Thyroid gland (tissue), 4 donors: ENCODE measurements at regions not wholly inside any gene's neighbourhood (a gene's known extent, or its start where the extent isn't known, plus 50 kb on each side); places are given as distances from the start of the nearest gene placed in this dataset.

Experiments used
- DNase-seq, 2 donors: peaks; one replicate each; pipeline ENCODE4 v3.0.0-alpha.2; 2019
- H3K27ac ChIP-seq, 3 donors: fragments of 200-600 bp; sonication (generic); 1 replicate in 2 of 3; 2 replicates in 1 of 3; pipeline ENCODE4 v1.5.1; 2016 to 2019; ENCODE audit warnings: mild to moderate bottlenecking in 1 of 3, moderate library complexity in 1 of 3
- H3K27me3 ChIP-seq: fragments of 200-600 bp; sonication (generic); one replicate; pipeline ENCODE4 v1.5.1; 2019
- H3K36me3 ChIP-seq, 2 donors: fragments of 200-600 bp; sonication (generic); one replicate each; pipeline ENCODE4 v1.5.1; 2016 to 2019
- H3K4me1 ChIP-seq, 2 donors: fragments of 200-600 bp; sonication (generic); one replicate each; pipeline ENCODE4 v1.5.1; 2017 to 2019
- H3K4me3 ChIP-seq, 3 donors: fragments of 200-600 bp; sonication (generic); replicated peaks in 1 of 3; 1 replicate in 2 of 3; 2 replicates in 1 of 3; pipeline ENCODE4 v1.5.1; 2016; ENCODE audit warnings: mild to moderate bottlenecking in 1 of 3
- H3K9me3 ChIP-seq: fragments of 200-600 bp; sonication (generic); one replicate; pipeline ENCODE4 v1.5.1; 2017
- POLR2A ChIP-seq, 2 donors: fragments of 450-650 bp; IDR thresholded peaks; one replicate each; pipeline ENCODE4 v1.6.1; 2017; ENCODE audit warnings: antibody characterized with exemption in 2 of 2, mild to moderate bottlenecking in 2 of 2, moderate library complexity in 1 of 2
- WGBS, 2 donors: methylation state at CpG; one replicate each; pipeline ENCODE4 v1.1.5; 2017; 5-methylcytosine and 5-hydroxymethylcytosine counted together
- intact Hi-C: fragments of 100-400 bp; cut with DNase I; formaldehyde crosslinking; loops from one replicate; pipeline ENCODE4 v1.15.1; 2023
- TF ChIP-seq, protein P1 (sequence below), 6 experiments: fragments of 200-600 bp in 3 of 6; fragments of 450-650 bp in 3 of 6; sonication (generic) in 3 of 6; IDR thresholded peaks; one replicate each; pipeline ENCODE4 v1.5.1; 2016 to 2019; ENCODE audit warnings: antibody characterized with exemption in 6 of 6, mild to moderate bottlenecking in 2 of 6, inconsistent platforms in 1 of 6, moderate library complexity in 1 of 6

DNA sequence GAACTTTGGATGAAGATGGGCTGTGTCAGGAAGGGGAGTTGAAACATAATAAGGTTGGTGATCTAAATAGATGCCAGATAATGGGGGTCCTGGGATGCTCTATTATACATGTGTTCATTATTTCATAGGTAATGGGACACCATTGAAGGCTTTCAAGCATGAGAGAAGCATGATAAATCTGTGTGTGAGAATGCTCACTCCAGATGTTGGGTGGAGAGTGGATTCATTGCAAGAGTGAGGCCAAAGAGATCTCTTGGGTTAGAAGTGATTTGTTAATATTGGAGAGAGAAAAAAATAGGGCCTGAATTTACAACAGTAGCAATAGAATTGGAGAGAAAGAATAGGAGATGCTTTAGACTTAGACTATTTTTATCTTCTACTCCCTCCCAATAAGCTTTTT, 321.3 kb downstream of the SAMD5 start:
- Histone ChIP-seq H3K9me3 (no peaks in the 10 kb centered on the region), H3K4me3 (no peak overlapping the region), H3K27ac (no peak overlapping the region), H3K27me3 (no peaks in the 10 kb centered on the region), H3K36me3 (no peaks in the 10 kb centered on the region), H3K4me1 (no peaks in the 10 kb centered on the region)
- intact Hi-C loops, result no loop called here
- no peak for DNase-seq
- TF ChIP-seq POLR2A (IDR thresholded peaks at IDR 0.05), result no peak
- TF ChIP-seq, protein P1, sequence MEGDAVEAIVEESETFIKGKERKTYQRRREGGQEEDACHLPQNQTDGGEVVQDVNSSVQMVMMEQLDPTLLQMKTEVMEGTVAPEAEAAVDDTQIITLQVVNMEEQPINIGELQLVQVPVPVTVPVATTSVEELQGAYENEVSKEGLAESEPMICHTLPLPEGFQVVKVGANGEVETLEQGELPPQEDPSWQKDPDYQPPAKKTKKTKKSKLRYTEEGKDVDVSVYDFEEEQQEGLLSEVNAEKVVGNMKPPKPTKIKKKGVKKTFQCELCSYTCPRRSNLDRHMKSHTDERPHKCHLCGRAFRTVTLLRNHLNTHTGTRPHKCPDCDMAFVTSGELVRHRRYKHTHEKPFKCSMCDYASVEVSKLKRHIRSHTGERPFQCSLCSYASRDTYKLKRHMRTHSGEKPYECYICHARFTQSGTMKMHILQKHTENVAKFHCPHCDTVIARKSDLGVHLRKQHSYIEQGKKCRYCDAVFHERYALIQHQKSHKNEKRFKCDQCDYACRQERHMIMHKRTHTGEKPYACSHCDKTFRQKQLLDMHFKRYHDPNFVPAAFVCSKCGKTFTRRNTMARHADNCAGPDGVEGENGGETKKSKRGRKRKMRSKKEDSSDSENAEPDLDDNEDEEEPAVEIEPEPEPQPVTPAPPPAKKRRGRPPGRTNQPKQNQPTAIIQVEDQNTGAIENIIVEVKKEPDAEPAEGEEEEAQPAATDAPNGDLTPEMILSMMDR (IDR thresholded peaks at IDR 0.05), result no peak

DNA sequence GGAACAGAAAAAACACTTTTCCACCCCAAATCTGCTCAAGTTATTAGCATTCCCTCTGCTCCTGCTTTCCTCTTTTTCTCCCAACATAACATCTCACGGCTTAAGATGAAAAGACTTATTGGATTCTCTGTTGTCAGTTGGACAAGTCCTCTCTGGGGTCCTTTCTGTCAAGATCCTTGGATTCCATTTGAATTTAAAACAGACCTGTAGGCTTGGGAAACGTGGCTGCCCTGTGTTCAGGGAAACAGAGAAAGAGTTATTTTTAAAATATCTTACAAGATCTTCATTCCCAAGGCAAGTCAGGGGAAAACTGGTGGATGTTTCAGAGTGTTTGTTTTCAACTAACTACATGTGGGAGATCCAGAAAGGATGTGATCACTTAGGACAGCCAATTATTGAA, 322.9 kb downstream of the SAMD5 start:
- intact Hi-C loops, result no loop called here
- H3K4me1 ChIP-seq, result no peaks in the 10 kb centered on the region

DNA sequence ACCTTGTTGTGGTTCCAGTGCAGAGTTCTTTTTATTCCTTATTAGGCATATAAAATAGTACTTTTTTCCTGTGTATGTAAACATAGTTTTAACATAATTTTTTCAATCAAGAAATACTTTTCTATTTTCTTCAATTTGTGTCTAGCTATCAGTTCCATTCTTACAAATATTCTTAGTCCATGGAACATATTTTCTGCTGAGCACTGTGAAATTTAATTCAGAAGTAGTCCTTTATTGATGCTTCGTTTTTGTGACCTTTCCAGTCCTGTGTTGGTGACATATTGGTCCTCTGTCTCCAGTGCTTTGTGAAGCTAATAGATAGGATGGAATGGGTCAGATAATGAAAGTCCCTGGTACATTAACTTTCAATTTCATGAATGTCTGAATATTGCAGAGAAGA, 325.1 kb downstream of the SAMD5 start:
- Histone ChIP-seq H3K27me3 (no peaks in the 10 kb centered on the region), H3K36me3 (no peaks in the 10 kb centered on the region), H3K27ac (no peak overlapping the region), H3K4me3 (no peak overlapping the region), H3K9me3 (no peaks in the 10 kb centered on the region), H3K4me1 (no peaks in the 10 kb centered on the region)
- no peak for TF ChIP-seq POLR2A (IDR thresholded peaks at IDR 0.05)
- TF ChIP-seq, protein P1 (IDR thresholded peaks at IDR 0.05), result no peak
- 89 to 92% methylated on average over 1 of the region's 1 CpG for WGBS, 2 donors
- no peak for DNase-seq
- intact Hi-C loops, result no loop called here

More for the DNA sequence above, 322.9 kb downstream of the SAMD5 start:
- H3K36me3 ChIP-seq, result no peaks in the 10 kb centered on the region
- no peaks in the 10 kb centered on the region for H3K27me3 ChIP-seq
- TF ChIP-seq POLR2A (IDR thresholded peaks at IDR 0.05), result no peak
- TF ChIP-seq, protein P1 (IDR thresholded peaks at IDR 0.05), result no peak
- no peaks in the 10 kb centered on the region for H3K9me3 ChIP-seq
- no peak overlapping the region for H3K4me3 ChIP-seq
- H3K27ac ChIP-seq, result no peak overlapping the region
- no peak for DNase-seq
- 69 to 76% methylated on average over 2 of the region's 2 CpGs for WGBS, 2 donors

DNA sequence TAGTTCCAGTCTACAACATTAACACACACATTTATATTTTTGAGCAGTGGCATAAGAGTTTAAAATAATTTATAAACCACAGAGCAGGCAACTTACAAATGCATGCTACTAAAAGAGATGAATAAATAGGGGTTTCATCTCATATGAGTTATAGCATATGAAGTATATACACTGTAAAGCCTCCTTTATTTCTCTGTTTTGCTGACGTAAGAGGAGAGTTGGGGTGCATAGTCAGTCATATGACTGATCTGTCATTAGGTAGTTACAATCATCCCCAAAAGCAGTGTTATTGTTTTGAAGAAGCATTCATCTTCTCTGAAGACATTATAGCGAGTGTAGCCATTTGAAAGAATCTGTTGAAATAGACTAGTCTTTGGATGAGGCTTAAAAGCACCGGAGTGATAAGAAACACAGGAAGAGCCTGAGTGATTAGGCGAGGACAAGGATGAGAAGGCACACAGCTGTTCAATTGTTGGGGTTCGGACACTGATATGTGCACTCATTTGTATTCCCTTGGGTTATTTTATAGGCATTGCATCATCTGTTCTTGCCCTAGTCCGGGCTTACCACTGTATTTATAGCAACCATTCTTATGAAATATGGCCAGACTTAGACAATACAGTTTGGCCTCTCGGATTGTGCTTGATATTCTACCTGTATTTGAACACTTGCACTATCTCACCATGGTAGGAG, 325.7 kb downstream of the SAMD5 start:
- H3K36me3 ChIP-seq, result no peaks in the 10 kb centered on the region
- no peak for DNase-seq

DNA sequence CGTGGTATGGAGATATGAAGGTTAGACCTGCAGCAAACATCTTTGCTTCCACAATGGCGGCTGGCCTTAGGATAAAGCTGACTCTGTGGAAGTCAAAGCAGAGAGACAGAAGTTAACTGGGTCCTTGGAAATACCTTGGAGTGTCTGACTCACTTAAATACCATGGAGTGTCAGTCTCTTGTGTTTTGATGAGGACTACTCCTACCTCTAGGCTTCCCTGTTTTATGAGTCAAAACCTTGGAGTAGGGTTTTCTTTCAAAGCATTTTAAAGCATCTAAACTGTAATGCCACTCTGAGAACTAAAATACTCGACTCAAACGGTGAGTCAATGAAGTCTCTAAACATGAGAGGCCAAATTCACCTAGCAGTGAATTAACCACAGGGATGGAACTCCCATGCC, 329.1 kb downstream of the SAMD5 start:
- 89 to 90% methylated on average over 4 of the region's 4 CpGs for WGBS, 2 donors
- Histone ChIP-seq H3K27me3 (no peaks in the 10 kb centered on the region), H3K4me1 (no peaks in the 10 kb centered on the region), H3K36me3 (no peaks in the 10 kb centered on the region), H3K9me3 (no peaks in the 10 kb centered on the region), H3K27ac (no peak overlapping the region), H3K4me3 (no peak overlapping the region)
- no peak for DNase-seq
- no peak for TF ChIP-seq POLR2A (IDR thresholded peaks at IDR 0.05)
- TF ChIP-seq, protein P1 (IDR thresholded peaks at IDR 0.05), result no peak
- intact Hi-C loops, result no loop called here

More for the DNA sequence above, 325.7 kb downstream of the SAMD5 start:
- WGBS, 2 donors, result 80 to 82% methylated on average over 7 of the region's 7 CpGs
- TF ChIP-seq POLR2A (IDR thresholded peaks at IDR 0.05), result no peak
- TF ChIP-seq, protein P1 (IDR thresholded peaks at IDR 0.05), result no peak
- Histone ChIP-seq H3K4me1 (no peaks in the 10 kb centered on the region), H3K27me3 (no peaks in the 10 kb centered on the region), H3K27ac (no peak overlapping the region), H3K9me3 (no peaks in the 10 kb centered on the region), H3K4me3 (no peak overlapping the region)
- intact Hi-C loops, result no loop called here
